ENCODE measurements at regions not wholly inside any gene's neighbourhood (a gene's known extent, or its start where the extent isn't known, plus 50 kb on each side); places are given as distances from the start of the nearest gene placed in this dataset.

- Histone ChIP-seq H3K27me3 (ENCODE audit: low read depth, low read length) (no peaks in the 10 kb centered on the region), H3K9me3 (ENCODE audit: control insufficient read depth in 1 of 2, low read length in 2 of 2) (no peaks in the 10 kb centered on the region), H3K4me1 (ENCODE audit: control insufficient read depth in 1 of 2, insufficient read depth in 2 of 2, low read length in 2 of 2) (no peaks in the 10 kb centered on the region), H3K36me3 (ENCODE audit: control insufficient read depth in 1 of 2, insufficient read depth in 2 of 2, low read length in 2 of 2) (no peaks in the 10 kb centered on the region), H3K4me3 (ENCODE audit: low read depth in 1 of 2, low read length in 2 of 2) (no peak overlapping the region), H3K27ac (ENCODE audit: low read length) (no peak overlapping the region)
Observed at GRCh38 chr12:88371416-88372183, 208.7 kb downstream of the KITLG start.

GRCh38 chr12:88375306-88376305 lies 204.7 kb downstream of the KITLG start:
- Histone ChIP-seq H3K4me1 (ENCODE audit: control insufficient read depth in 1 of 2, insufficient read depth in 2 of 2, low read length in 2 of 2) (no peaks in the 10 kb centered on the region), H3K4me3 (ENCODE audit: low read depth in 1 of 2, low read length in 2 of 2) (no peak overlapping the region), H3K9me3 (ENCODE audit: control insufficient read depth in 1 of 2, low read length in 2 of 2) (no peaks in the 10 kb centered on the region), H3K27ac (ENCODE audit: low read length) (no peak overlapping the region), H3K27me3 (ENCODE audit: low read depth, low read length) (no peaks in the 10 kb centered on the region), H3K36me3 (ENCODE audit: control insufficient read depth in 1 of 2, insufficient read depth in 2 of 2, low read length in 2 of 2) (no peaks in the 10 kb centered on the region)

DNA sequence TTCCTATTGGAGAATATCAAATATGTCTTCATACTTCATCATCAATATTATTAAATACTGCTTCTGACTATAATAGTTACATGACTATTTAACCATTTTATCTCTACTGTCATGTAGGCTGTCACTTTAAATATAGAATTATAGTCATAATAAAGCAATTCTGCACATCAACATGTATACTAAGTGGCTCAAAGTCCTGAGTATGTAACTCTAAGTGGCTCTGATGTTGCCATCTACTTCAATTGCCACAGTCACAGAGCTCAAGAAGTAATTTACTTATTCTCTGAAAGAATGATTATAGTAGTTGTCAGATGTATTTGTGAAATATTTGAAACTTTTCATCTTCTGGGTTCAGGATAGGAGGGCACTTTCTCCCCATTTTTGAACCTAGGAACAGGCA lies 202.3 kb downstream of the KITLG start:
- Histone ChIP-seq H3K4me1 (ENCODE audit: control insufficient read depth in 1 of 2, insufficient read depth in 2 of 2, low read length in 2 of 2) (no peaks in the 10 kb centered on the region), H3K9me3 (ENCODE audit: control insufficient read depth in 1 of 2, low read length in 2 of 2) (no peaks in the 10 kb centered on the region), H3K27me3 (ENCODE audit: low read depth, low read length) (no peaks in the 10 kb centered on the region), H3K27ac (ENCODE audit: low read length) (no peak overlapping the region), H3K36me3 (ENCODE audit: control insufficient read depth in 1 of 2, insufficient read depth in 2 of 2, low read length in 2 of 2) (no peaks in the 10 kb centered on the region), H3K4me3 (ENCODE audit: low read depth in 1 of 2, low read length in 2 of 2) (no peak overlapping the region)

DNA sequence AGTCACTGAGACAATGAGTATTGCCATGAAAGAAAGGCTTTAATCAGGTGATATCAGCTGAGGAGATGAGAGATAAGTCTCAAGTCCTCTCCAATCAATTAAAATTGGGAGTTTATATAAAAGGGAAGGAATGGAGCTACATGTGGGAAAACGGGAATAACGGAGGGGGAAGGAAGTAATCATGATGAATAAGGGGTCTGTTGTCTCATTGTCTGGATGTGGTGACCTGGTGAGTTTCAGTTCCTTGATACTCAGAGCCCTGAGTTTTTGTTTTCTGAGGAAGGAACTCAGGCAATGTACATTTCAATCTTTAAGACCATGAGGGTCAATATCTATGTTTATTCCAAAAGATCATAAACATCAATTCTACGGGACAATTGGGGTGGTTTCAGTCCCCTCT lies 198.8 kb downstream of the KITLG start:
- H3K4me1 ChIP-seq (ENCODE audit: control insufficient read depth in 1 of 2, insufficient read depth in 2 of 2, low read length in 2 of 2) = no peaks in the 10 kb centered on the region
- no peak overlapping the region for H3K4me3 ChIP-seq (ENCODE audit: low read depth in 1 of 2, low read length in 2 of 2)
- H3K27ac ChIP-seq (ENCODE audit: low read length) = no peak overlapping the region
- no peaks in the 10 kb centered on the region for H3K27me3 ChIP-seq (ENCODE audit: low read depth, low read length)
- no peaks in the 10 kb centered on the region for H3K36me3 ChIP-seq (ENCODE audit: control insufficient read depth in 1 of 2, insufficient read depth in 2 of 2, low read length in 2 of 2)
- H3K9me3 ChIP-seq (ENCODE audit: control insufficient read depth in 1 of 2, low read length in 2 of 2) = no peaks in the 10 kb centered on the region

GRCh38 chr12:88383405-88383804 lies 196.9 kb downstream of the KITLG start:
- H3K27me3 ChIP-seq (ENCODE audit: low read depth, low read length) = no peaks in the 10 kb centered on the region
- no peak overlapping the region for H3K4me3 ChIP-seq (ENCODE audit: low read depth in 1 of 2, low read length in 2 of 2)
- H3K4me1 ChIP-seq (ENCODE audit: control insufficient read depth in 1 of 2, insufficient read depth in 2 of 2, low read length in 2 of 2) = no peaks in the 10 kb centered on the region
- no peak overlapping the region for H3K27ac ChIP-seq (ENCODE audit: low read length)
- no peaks in the 10 kb centered on the region for H3K9me3 ChIP-seq (ENCODE audit: control insufficient read depth in 1 of 2, low read length in 2 of 2)
- no peaks in the 10 kb centered on the region for H3K36me3 ChIP-seq (ENCODE audit: control insufficient read depth in 1 of 2, insufficient read depth in 2 of 2, low read length in 2 of 2)

- H3K4me3 ChIP-seq (ENCODE audit: low read depth in 1 of 2, low read length in 2 of 2) = no peak overlapping the region
- H3K9me3 ChIP-seq (ENCODE audit: control insufficient read depth in 1 of 2, low read length in 2 of 2) = no peaks in the 10 kb centered on the region
- H3K4me1 ChIP-seq (ENCODE audit: control insufficient read depth in 1 of 2, insufficient read depth in 2 of 2, low read length in 2 of 2) = no peaks in the 10 kb centered on the region
- H3K27ac ChIP-seq (ENCODE audit: low read length) = no peak overlapping the region
- H3K27me3 ChIP-seq (ENCODE audit: low read depth, low read length) = no peaks in the 10 kb centered on the region
- H3K36me3 ChIP-seq (ENCODE audit: control insufficient read depth in 1 of 2, insufficient read depth in 2 of 2, low read length in 2 of 2) = no peaks in the 10 kb centered on the region
Observed at GRCh38 chr12:88388566-88389540, 191.4 kb downstream of the KITLG start.

- no peaks in the 10 kb centered on the region for H3K36me3 ChIP-seq (ENCODE audit: control insufficient read depth in 1 of 2, insufficient read depth in 2 of 2, low read length in 2 of 2)
- H3K27ac ChIP-seq (ENCODE audit: low read length) = no peak overlapping the region
- H3K9me3 ChIP-seq (ENCODE audit: control insufficient read depth in 1 of 2, low read length in 2 of 2) = peaks cover 0 to 4% of the 10 kb centered on the region in 2 donors
Observed at GRCh38 chr12:88390811-88391210, 189.5 kb downstream of the KITLG start.

GRCh38 chr12:88391556-88391955 lies 188.7 kb downstream of the KITLG start:
- Histone ChIP-seq H3K4me3 (ENCODE audit: low read depth in 1 of 2, low read length in 2 of 2) (no peak overlapping the region), H3K36me3 (ENCODE audit: control insufficient read depth in 1 of 2, insufficient read depth in 2 of 2, low read length in 2 of 2) (no peaks in the 10 kb centered on the region), H3K27ac (ENCODE audit: low read length) (no peak overlapping the region), H3K9me3 (ENCODE audit: control insufficient read depth in 1 of 2, low read length in 2 of 2) (peaks cover 0 to 4% of the 10 kb centered on the region in 2 donors), H3K4me1 (ENCODE audit: control insufficient read depth in 1 of 2, insufficient read depth in 2 of 2, low read length in 2 of 2) (no peaks in the 10 kb centered on the region), H3K27me3 (ENCODE audit: low read depth, low read length) (no peaks in the 10 kb centered on the region)

More at GRCh38 chr12:88390811-88391210, 189.5 kb downstream of the KITLG start:
- Histone ChIP-seq H3K4me1 (ENCODE audit: control insufficient read depth in 1 of 2, insufficient read depth in 2 of 2, low read length in 2 of 2) (no peaks in the 10 kb centered on the region), H3K27me3 (ENCODE audit: low read depth, low read length) (no peaks in the 10 kb centered on the region), H3K4me3 (ENCODE audit: low read depth in 1 of 2, low read length in 2 of 2) (no peak overlapping the region)

- Histone ChIP-seq H3K4me1 (ENCODE audit: control insufficient read depth in 1 of 2, insufficient read depth in 2 of 2, low read length in 2 of 2) (no peaks in the 10 kb centered on the region), H3K36me3 (ENCODE audit: control insufficient read depth in 1 of 2, insufficient read depth in 2 of 2, low read length in 2 of 2) (no peaks in the 10 kb centered on the region), H3K27ac (ENCODE audit: low read length) (no peak overlapping the region), H3K9me3 (ENCODE audit: control insufficient read depth in 1 of 2, low read length in 2 of 2) (peaks cover 0 to 4% of the 10 kb centered on the region in 2 donors), H3K4me3 (ENCODE audit: low read depth in 1 of 2, low read length in 2 of 2) (no peak overlapping the region), H3K27me3 (ENCODE audit: low read depth, low read length) (no peaks in the 10 kb centered on the region)
Observed at GRCh38 chr12:88393017-88393767, 187.1 kb downstream of the KITLG start.

DNA sequence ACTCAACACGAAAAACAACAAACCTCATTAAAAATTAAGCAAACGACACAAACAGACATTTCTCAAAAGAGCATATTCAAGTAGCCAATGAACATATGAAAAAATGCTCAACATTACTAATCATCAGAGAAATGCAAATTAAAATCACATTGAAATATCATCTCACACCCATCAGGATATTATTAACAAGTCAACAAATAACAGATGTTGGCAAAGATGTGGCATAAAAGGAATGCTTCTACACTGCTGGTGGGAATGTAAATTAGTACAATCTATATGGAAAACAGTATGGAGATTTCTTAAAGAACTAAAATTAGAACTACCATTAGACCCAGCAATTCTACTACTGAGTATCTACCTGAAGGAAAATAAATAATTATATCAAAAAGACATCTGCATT lies 182.2 kb downstream of the KITLG start:
- Histone ChIP-seq H3K27ac (ENCODE audit: low read length) (no peak overlapping the region), H3K27me3 (ENCODE audit: low read depth, low read length) (no peaks in the 10 kb centered on the region), H3K4me1 (ENCODE audit: control insufficient read depth in 1 of 2, insufficient read depth in 2 of 2, low read length in 2 of 2) (no peaks in the 10 kb centered on the region), H3K36me3 (ENCODE audit: control insufficient read depth in 1 of 2, insufficient read depth in 2 of 2, low read length in 2 of 2) (no peaks in the 10 kb centered on the region), H3K4me3 (ENCODE audit: low read depth in 1 of 2, low read length in 2 of 2) (no peak overlapping the region), H3K9me3 (ENCODE audit: control insufficient read depth in 1 of 2, low read length in 2 of 2) (peaks cover 0 to 4% of the 10 kb centered on the region in 2 donors)
